HG02759 (cell line): ENCODE measurements at regions not wholly inside any gene's neighbourhood (a gene's known extent, or its start where the extent isn't known, plus 50 kb on each side); places are given as distances from the start of the nearest gene placed in this dataset.

Experiments used
- ATAC-seq: cut with Tn5 transposase; IDR thresholded peaks from one replicate; pipeline ENCODE4 v1.9.1; 2021; ENCODE audit warnings: mild to moderate bottlenecking, moderate library complexity; ENCODE audit not compliant: unreplicated experiment

GRCh38 chr12:105736498-105736897 lies 402.3 kb downstream of the NUAK1 start:
- ATAC-seq, result no peak

GRCh38 chr12:105738051-105738450 lies 400.7 kb downstream of the NUAK1 start:
- ATAC-seq, result no peak

GRCh38 chr12:105740369-105740768 lies 398.4 kb downstream of the NUAK1 start:
- no peak for ATAC-seq

GRCh38 chr12:105740970-105741725 lies 397.6 kb downstream of the NUAK1 start:
- ATAC-seq, result no peak

GRCh38 chr12:105741786-105742566 lies 396.8 kb downstream of the NUAK1 start:
- ATAC-seq, result no peak

- ATAC-seq, result no peak
Observed at GRCh38 chr12:105742567-105742874, 396.2 kb downstream of the NUAK1 start.

- no peak for ATAC-seq
Observed at GRCh38 chr12:105744371-105745058, 394.2 kb downstream of the NUAK1 start.

- ATAC-seq, result no peak
Observed at GRCh38 chr12:105745811-105746210, 392.9 kb downstream of the NUAK1 start.

GRCh38 chr12:105748806-105749600 lies 389.8 kb downstream of the NUAK1 start:
- ATAC-seq, result no peak

- no peak for ATAC-seq
Observed at GRCh38 chr12:105750096-105750495, 388.7 kb downstream of the NUAK1 start.

- no peak for ATAC-seq
Observed at GRCh38 chr12:105754313-105754712, 384.4 kb downstream of the NUAK1 start.

GRCh38 chr12:105756961-105757360 lies 381.8 kb downstream of the NUAK1 start:
- no peak for ATAC-seq

GRCh38 chr12:105759149-105759548 lies 379.6 kb downstream of the NUAK1 start:
- ATAC-seq, result no peak

- ATAC-seq, result no peak
Observed at GRCh38 chr12:105761075-105761474, 377.7 kb downstream of the NUAK1 start.

GRCh38 chr12:105764216-105764835 lies 374.4 kb downstream of the NUAK1 start:
- ATAC-seq, result no peak

GRCh38 chr12:105765053-105766014 lies 373.4 kb downstream of the NUAK1 start:
- ATAC-seq, result no peak

- ATAC-seq, result no peak
Observed at GRCh38 chr12:105766029-105766428, 372.7 kb downstream of the NUAK1 start.

GRCh38 chr12:105769486-105769885 lies 369.3 kb downstream of the NUAK1 start:
- no peak for ATAC-seq

- no peak for ATAC-seq
Observed at GRCh38 chr12:105773471-105773870, 365.3 kb downstream of the NUAK1 start.
